ENCODE measurements at regions not wholly inside any gene's neighbourhood (a gene's known extent, or its start where the extent isn't known, plus 50 kb on each side); places are given as distances from the start of the nearest gene placed in this dataset.
"Not testable (repeated sequence)": the region's sequence is repeated elsewhere in the genome, so short reads cannot be mapped to it uniquely, and the experiment has no call there.

- no peaks in the 10 kb centered on the region for H3K27me3 ChIP-seq
- intact Hi-C loops (cut with DNase I), result no loop called here
- no peak overlapping the region for H3K27ac ChIP-seq
- no peaks in the 10 kb centered on the region for H3K9me3 ChIP-seq (replicated peaks in 1 of 3)
- no peaks in the 10 kb centered on the region for H3K36me3 ChIP-seq (replicated peaks in 1 of 2)
- DNase-seq, result no peak
- TF ChIP-seq POLR2A (IDR thresholded peaks at IDR 0.05), result no peak
- TF ChIP-seq CTCF (IDR thresholded peaks at IDR 0.05), result no peak
- 100% methylated on average over 1 of the region's 1 CpG for WGBS, 4 donors
- no peaks in the 10 kb centered on the region for H3K4me1 ChIP-seq (replicated peaks in 1 of 2)
- no peak overlapping the region for H3K4me3 ChIP-seq
These were observed 102.1 kb downstream of the DCK start for GRCh38 chr4:71095545-71095944.

- intact Hi-C loops (cut with DNase I), result no loop called here
- no peaks in the 10 kb centered on the region for H3K36me3 ChIP-seq (replicated peaks in 1 of 2)
- WGBS, 4 donors, result 55 to 74% (median 69%) methylated on average over 2 of the region's 2 CpGs
- no peak overlapping the region for H3K4me3 ChIP-seq
- no peaks in the 10 kb centered on the region for H3K9me3 ChIP-seq (replicated peaks in 1 of 3)
- H3K27ac ChIP-seq, result no peak overlapping the region
- H3K4me1 ChIP-seq (replicated peaks in 1 of 2), result no peaks in the 10 kb centered on the region
- no peaks in the 10 kb centered on the region for H3K27me3 ChIP-seq
- TF ChIP-seq POLR2A (IDR thresholded peaks at IDR 0.05) (no peak), CTCF (IDR thresholded peaks at IDR 0.05) (no peak)
- no peak for DNase-seq
These were observed 114.3 kb downstream of the DCK start for GRCh38 chr4:71107726-71108125.

GRCh38 chr4:71110499-71110898, 117.0 kb downstream of the DCK start:
- intact Hi-C loops (cut with DNase I), result no loop called here
- TF ChIP-seq POLR2A (IDR thresholded peaks at IDR 0.05) (no peak), CTCF (IDR thresholded peaks at IDR 0.05) (no peak)

GRCh38 chr4:71111133-71111532, 117.7 kb downstream of the DCK start:
- WGBS, 4 donors, result 67 to 83% (median 80%) methylated on average over 4 of the region's 4 CpGs
- H3K4me1 ChIP-seq (replicated peaks in 1 of 2); H3K4me3 ChIP-seq; H3K27me3 ChIP-seq; H3K27ac ChIP-seq; H3K36me3 ChIP-seq (replicated peaks in 1 of 2); DNase-seq; H3K9me3 ChIP-seq (replicated peaks in 1 of 3); intact Hi-C loops (cut with DNase I): not testable (repeated sequence)

More at GRCh38 chr4:71110499-71110898, 117.0 kb downstream of the DCK start:
- H3K9me3 ChIP-seq (replicated peaks in 1 of 3), result no peaks in the 10 kb centered on the region
- no peak overlapping the region for H3K4me3 ChIP-seq
- 56 to 69% (median 63%) methylated on average over 2 of the region's 2 CpGs for WGBS, 4 donors
- no peak for DNase-seq
- H3K27ac ChIP-seq, result no peak overlapping the region
- no peaks in the 10 kb centered on the region for H3K4me1 ChIP-seq (replicated peaks in 1 of 2)
- H3K36me3 ChIP-seq (replicated peaks in 1 of 2), result no peaks in the 10 kb centered on the region
- no peaks in the 10 kb centered on the region for H3K27me3 ChIP-seq

GRCh38 chr4:71113294-71113693, 119.8 kb downstream of the DCK start:
- no peak overlapping the region for H3K4me3 ChIP-seq
- no peak overlapping the region for H3K27ac ChIP-seq
- no peak for DNase-seq
- intact Hi-C loops (cut with DNase I), result no loop called here
- WGBS, 4 donors, result 92 to 100% (median 94%) methylated on average over 1 of the region's 1 CpG
- H3K27me3 ChIP-seq, result no peaks in the 10 kb centered on the region
- TF ChIP-seq CTCF (IDR thresholded peaks at IDR 0.05), result no peak
- H3K9me3 ChIP-seq (replicated peaks in 1 of 3), result no peaks in the 10 kb centered on the region
- H3K4me1 ChIP-seq (replicated peaks in 1 of 2), result no peaks in the 10 kb centered on the region
- H3K36me3 ChIP-seq (replicated peaks in 1 of 2), result no peaks in the 10 kb centered on the region
